BE2C (cell line): ENCODE measurements at regions not wholly inside any gene's neighbourhood (a gene's known extent, or its start where the extent isn't known, plus 50 kb on each side); places are given as distances from the start of the nearest gene placed in this dataset.

ENCODE experiments used
- DNase-seq: peaks from one replicate; pipeline ENCODE4 v3.0.0-alpha.2; 2020
- H3K27me3 ChIP-seq: fragments of 250-450 bp; sonication (Bioruptor Pico); 2 replicates; pipeline ENCODE4 v1.5.1; 2020; ENCODE audit warnings: mild to moderate bottlenecking
- H3K36me3 ChIP-seq: fragments of 250-450 bp; sonication (Bioruptor Pico); 2 replicates; pipeline ENCODE4 v1.5.1; 2020; ENCODE audit warnings: mild to moderate bottlenecking
- H3K4me1 ChIP-seq: fragments of 250-450 bp; sonication (Bioruptor Pico); 2 replicates; pipeline ENCODE4 v1.5.1; 2020
- H3K4me3 ChIP-seq: 2 replicates; pipeline ENCODE4 v1.5.1; 2011; ENCODE audit warnings: low read depth, low read length
- H3K9me3 ChIP-seq: fragments of 250-450 bp; sonication (Bioruptor Pico); 2 replicates; pipeline ENCODE4 v1.5.1; 2020
- TF ChIP-seq, protein P1 (sequence below): IDR thresholded peaks from 2 replicates; pipeline ENCODE4 v1.5.1; 2012; ENCODE audit warnings: mild to moderate bottlenecking, low read depth, low read length

DNA sequence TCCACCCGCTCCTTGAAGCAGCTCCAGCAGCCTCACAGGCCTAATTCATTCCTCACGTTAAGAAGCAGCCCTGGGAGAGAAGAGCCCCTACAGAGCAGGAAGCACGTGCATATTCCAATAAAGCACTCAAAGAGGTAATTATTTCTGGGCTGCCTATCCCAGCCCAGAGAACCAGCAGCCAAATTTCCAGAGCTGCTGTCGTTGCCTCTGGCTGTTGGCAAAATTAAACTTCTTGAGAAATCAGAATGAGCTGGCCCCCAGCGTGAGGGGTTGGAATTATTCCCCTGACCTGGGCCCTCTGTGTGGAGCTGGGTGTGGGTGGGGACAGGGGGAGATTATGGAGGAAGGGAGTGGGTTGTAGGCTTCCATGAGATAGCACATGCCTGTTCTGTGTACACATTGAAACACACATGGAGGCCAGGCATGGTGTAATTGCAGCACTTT, 86.8 kb upstream of the HSPA9 start:
- DNase-seq, result no peak
- Histone ChIP-seq H3K36me3 (no peaks in the 10 kb centered on the region), H3K4me3 (no peak overlapping the region), H3K9me3 (no peaks in the 10 kb centered on the region), H3K4me1 (peaks cover 2% of the 10 kb centered on the region), H3K27me3 (no peaks in the 10 kb centered on the region)
- TF ChIP-seq, protein P1, sequence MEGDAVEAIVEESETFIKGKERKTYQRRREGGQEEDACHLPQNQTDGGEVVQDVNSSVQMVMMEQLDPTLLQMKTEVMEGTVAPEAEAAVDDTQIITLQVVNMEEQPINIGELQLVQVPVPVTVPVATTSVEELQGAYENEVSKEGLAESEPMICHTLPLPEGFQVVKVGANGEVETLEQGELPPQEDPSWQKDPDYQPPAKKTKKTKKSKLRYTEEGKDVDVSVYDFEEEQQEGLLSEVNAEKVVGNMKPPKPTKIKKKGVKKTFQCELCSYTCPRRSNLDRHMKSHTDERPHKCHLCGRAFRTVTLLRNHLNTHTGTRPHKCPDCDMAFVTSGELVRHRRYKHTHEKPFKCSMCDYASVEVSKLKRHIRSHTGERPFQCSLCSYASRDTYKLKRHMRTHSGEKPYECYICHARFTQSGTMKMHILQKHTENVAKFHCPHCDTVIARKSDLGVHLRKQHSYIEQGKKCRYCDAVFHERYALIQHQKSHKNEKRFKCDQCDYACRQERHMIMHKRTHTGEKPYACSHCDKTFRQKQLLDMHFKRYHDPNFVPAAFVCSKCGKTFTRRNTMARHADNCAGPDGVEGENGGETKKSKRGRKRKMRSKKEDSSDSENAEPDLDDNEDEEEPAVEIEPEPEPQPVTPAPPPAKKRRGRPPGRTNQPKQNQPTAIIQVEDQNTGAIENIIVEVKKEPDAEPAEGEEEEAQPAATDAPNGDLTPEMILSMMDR, result no peak

- H3K4me3 ChIP-seq, result no peak overlapping the region
- no peaks in the 10 kb centered on the region for H3K9me3 ChIP-seq
- H3K36me3 ChIP-seq, result no peaks in the 10 kb centered on the region
- DNase-seq, result no peak
- peaks cover 7% of the 10 kb centered on the region for H3K4me1 ChIP-seq
- no peaks in the 10 kb centered on the region for H3K27me3 ChIP-seq
- TF ChIP-seq, protein P1, result no peak
These were observed 86.2 kb upstream of the HSPA9 start for GRCh38 chr5:138661291-138661960.

DNA sequence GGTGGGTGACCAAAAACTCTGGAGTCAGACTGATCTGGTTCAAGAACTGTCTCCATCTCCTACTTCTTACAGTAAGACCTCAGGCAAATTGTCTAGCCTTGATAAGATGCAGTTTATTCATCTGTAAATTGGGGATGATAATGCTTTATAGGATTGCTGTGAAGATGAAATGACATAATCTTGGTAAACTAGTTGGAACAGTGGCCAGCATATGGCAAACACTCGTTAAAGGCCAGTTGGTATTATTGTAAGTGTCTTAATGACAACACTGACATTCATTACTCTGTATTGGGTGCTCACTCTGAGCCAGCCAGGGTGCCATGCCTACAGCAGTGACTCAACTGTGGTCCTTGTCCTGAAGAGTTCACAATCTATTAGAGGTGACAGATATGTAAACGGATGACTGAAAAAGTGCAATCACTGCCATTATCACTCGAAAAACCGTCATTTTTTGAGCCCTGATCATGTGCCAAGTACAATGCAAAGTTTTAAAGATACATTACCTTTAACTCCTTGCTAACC, 84.9 kb upstream of the HSPA9 start:
- Histone ChIP-seq H3K4me3 (no peak overlapping the region), H3K4me1 (peaks cover 7% of the 10 kb centered on the region), H3K36me3 (no peaks in the 10 kb centered on the region), H3K27me3 (no peaks in the 10 kb centered on the region), H3K9me3 (no peaks in the 10 kb centered on the region)
- TF ChIP-seq, protein P1, result no peak
- no peak for DNase-seq

DNA sequence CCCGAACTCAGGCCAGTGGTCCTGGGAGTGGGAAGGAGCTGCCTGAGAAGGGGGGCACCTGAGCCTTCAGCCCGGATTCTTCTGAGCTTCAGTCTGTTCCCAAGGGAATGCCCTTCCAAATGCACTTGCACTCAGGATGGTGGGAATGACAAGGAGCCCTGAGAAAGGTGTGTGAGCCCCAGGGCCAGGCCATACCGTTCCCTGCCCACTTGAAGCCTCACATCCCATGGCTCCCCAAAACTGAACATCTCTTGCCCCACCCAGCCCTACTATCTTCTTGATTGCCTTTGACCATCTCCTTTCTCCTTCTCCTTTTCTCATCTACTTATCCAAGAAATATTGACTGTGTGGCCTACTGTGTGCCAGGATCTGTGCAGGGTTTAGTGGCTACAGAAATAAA, 84.4 kb upstream of the HSPA9 start:
- Histone ChIP-seq H3K9me3 (no peaks in the 10 kb centered on the region), H3K36me3 (no peaks in the 10 kb centered on the region), H3K4me1 (peaks cover 7% of the 10 kb centered on the region), H3K4me3 (no peak overlapping the region), H3K27me3 (no peaks in the 10 kb centered on the region)
- no peak for DNase-seq
- TF ChIP-seq, protein P1, result no peak

DNA sequence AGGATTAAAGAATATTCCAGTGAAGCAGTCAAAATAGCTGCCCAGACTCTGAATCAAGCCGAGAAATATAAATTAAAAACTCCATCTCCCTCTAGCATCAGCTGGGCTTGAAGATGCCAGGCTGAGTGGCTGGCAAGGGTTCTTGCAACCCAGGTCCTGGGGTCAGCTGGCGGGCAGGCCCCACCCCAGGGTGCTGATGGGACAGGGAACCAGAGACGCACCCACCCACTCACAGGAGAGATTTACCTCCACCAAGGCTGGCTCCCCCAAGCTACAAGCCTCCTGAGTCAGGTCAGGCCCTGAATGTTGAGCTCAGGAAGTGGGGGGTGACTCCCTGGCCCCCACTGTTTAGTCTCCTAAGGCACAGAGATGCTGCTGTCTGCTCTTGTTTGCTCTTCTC, 83.9 kb upstream of the HSPA9 start:
- Histone ChIP-seq H3K9me3 (no peaks in the 10 kb centered on the region), H3K4me1 (peaks cover 10% of the 10 kb centered on the region), H3K36me3 (no peaks in the 10 kb centered on the region), H3K27me3 (no peaks in the 10 kb centered on the region), H3K4me3 (no peak overlapping the region)
- no peak for DNase-seq
- TF ChIP-seq, protein P1, result no peak

DNA sequence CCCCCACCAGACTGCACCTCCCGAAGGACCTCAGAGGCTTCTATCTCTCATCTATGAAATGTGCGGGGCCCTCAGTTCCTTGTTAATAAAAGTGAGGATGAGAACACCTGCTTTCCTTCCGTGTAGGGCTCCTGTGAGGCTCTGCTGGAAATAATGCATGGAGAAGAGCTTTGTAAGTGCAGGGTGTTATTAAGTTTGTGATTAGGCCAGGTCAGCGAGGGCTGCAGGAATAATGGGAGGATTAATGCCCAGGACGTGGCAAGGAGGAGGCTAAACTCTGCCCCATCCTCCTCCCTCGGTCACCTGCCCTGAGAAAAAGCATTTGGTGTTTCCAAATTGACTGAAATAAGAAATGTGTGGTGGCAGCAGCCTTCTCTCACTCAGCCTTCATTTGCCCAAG, 83.5 kb upstream of the HSPA9 start:
- Histone ChIP-seq H3K4me3 (no peak overlapping the region), H3K27me3 (no peaks in the 10 kb centered on the region), H3K36me3 (no peaks in the 10 kb centered on the region), H3K4me1 (peaks cover 10% of the 10 kb centered on the region), H3K9me3 (no peaks in the 10 kb centered on the region)
- TF ChIP-seq, protein P1, result no peak
- DNase-seq, result no peak
